ENCODE measurements at regions not wholly inside any gene's neighbourhood (a gene's known extent, or its start where the extent isn't known, plus 50 kb on each side); places are given as distances from the start of the nearest gene placed in this dataset.

GRCh38 chr7:155216475-155217272 is 81.0 kb upstream of the INSIG1 start:
- no peak for DNase-seq

DNA sequence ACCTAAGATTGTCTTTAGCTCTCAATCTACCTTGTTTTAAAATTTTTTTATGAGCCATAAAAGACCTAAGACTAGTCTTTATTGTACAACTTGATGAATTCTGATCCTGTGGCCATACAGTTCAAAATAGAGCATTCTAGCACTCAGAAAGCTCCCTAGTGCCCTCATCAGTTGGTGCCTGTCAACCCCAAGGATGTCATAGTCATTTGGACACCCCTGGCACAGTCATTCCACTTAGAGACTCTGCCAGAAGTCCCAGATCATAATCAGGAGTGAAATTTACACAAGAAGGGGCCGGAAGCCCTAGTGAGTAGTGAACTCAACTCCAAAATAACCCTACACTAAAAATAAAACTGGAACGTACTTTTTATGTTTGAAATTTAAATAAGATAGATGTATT is 80.0 kb upstream of the INSIG1 start:
- no peak for DNase-seq

GRCh38 chr7:155218276-155219153 is 79.2 kb upstream of the INSIG1 start:
- DNase-seq: no peak

- DNase-seq: no peak
Observed at GRCh38 chr7:155219154-155219531, 78.5 kb upstream of the INSIG1 start.

GRCh38 chr7:155219947-155220769 is 77.5 kb upstream of the INSIG1 start:
- no peak for DNase-seq

DNA sequence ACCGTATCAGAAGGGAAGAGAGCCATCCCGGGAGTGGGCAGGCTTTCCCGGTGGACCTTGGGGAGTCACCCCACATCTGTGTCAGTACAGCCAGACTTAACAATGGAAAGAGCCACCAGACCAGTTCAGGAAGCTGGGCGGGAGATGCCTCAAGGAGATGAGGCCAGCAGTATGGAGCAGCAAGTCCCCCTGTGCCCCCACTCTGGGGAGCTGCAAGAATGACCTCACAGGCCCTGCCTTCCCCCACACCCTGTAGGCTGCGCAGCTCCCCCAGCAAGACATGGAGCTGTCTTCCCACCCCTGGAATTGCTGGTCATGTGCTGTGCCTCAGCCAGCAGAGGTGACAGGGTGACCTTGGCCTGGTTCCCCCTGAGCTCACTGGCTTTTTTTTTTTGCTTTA is 76.8 kb upstream of the INSIG1 start:
- no peak for DNase-seq

DNA sequence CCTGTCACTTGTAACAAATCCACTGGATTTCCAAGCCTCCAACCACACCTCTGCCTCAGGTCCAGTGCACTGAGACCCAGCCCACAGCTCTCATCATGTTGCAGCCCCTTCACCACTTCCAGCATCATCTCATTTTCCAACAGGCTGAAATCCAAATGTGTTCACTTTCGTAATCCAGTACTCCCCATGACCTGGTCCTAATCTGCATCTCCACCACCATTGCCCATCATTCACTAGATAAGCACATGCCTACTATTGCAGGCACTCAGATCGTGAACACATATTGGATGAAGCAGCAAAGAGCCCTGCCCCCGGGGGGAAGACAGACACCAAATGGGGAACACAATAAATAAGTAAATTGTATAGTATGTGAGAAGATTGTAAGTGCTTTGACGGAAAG is 76.1 kb upstream of the INSIG1 start:
- no peak for DNase-seq

DNA sequence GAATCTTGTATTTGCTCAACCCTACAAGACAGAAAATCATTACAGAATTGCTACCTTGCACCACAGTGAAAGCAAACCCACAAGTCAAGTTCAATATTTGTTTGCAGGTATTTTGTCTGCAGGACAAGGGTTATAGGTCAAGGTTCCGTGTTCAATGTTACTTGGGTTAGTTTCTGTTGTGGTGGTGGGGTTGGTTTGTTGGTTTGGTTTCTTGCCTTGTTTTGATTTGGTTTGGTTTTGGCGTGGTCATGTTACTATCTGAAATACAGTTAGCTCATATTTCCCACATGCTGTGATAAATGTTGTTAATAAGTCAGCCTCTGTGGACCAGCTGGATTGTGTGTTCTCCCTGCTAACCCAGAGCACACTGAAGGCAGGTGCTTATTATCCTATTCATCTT is 75.6 kb upstream of the INSIG1 start:
- DNase-seq: no peak

GRCh38 chr7:155222573-155222972 is 75.1 kb upstream of the INSIG1 start:
- no peak for DNase-seq

DNA sequence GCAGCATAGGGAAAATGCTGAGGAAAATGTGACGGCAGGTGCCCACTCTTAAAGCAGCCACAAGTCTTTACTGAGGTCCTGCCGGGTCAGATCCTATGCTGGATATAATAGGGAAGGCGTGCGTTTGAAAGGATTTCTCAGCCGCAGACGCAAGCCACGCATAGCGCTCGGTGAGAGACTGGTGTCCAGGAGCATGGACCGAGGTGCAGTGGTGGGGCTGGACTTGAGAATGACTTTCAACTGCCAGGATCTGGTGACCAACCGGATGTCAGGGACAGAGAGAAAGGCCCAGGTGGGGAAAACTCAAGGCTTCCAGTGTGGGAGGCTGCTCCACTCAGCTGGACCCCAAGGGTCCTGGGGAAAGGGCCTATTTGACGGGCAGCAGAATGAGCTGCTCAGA is 74.7 kb upstream of the INSIG1 start:
- DNase-seq: no peak

GRCh38 chr7:155223503-155223902 is 74.2 kb upstream of the INSIG1 start:
- no peak for DNase-seq

- DNase-seq: no peak
Observed at GRCh38 chr7:155224116-155224811, 73.4 kb upstream of the INSIG1 start.

GRCh38 chr7:155225095-155225494 is 72.6 kb upstream of the INSIG1 start:
- no peak for DNase-seq

DNA sequence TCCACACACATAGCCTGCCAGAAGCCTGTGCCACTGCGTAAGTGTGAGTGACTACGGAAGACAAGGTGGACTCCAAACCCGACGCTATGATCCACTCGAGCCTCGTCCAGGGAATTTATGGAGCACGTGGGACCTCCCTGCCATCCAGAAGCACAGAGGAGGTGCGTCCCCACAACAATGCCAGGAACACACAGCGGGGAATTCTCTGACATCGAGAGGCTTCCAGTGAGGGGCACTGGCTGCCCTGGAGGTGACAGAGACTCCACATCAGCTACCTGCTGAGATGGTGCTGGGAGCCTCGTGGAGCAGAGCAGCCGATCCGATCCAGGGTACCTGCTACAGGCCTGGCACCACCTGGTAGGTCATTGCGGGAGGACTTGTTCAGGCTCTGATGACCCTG is 72.2 kb upstream of the INSIG1 start:
- DNase-seq: no peak

- DNase-seq: no peak
Observed at GRCh38 chr7:155226261-155227003, 71.2 kb upstream of the INSIG1 start.

GRCh38 chr7:155227004-155227787 is 70.5 kb upstream of the INSIG1 start:
- no peak for DNase-seq

GRCh38 chr7:155227788-155228458 is 69.8 kb upstream of the INSIG1 start:
- DNase-seq: no peak

GRCh38 chr7:155228459-155228845 is 69.2 kb upstream of the INSIG1 start:
- no peak for DNase-seq

DNA sequence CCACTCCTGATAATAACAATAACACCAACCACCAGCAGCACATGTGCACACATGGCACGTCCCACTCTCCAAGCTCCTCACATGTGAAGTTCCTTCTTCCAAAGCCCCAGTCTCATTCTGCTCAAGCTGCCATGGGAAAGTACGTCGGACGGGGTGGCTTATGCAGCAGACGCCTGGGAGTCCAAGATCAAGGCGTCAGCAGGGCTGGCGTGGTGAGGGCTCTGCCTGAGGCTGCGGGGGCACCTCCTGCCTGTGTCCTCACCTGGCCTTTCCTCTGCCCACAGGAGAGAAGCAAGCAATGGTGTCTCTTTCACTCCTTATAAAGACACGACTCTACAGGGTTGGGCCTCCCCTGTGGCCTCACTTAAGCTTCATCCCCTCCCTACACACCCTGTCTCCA is 68.8 kb upstream of the INSIG1 start:
- DNase-seq: no peak

- DNase-seq: no peak
Observed at GRCh38 chr7:155229548-155230168, 68.0 kb upstream of the INSIG1 start.

Data from activated T-cell treated with anti-CD3 and anti-CD28 coated beads, Interleukin-2, amount 50 U/mL, for 48 hours (primary cell).